H1 (cell line): ENCODE measurements at regions not wholly inside any gene's neighbourhood (a gene's known extent, or its start where the extent isn't known, plus 50 kb on each side); places are given as distances from the start of the nearest gene placed in this dataset.

Experiments
- CTCF ChIA-PET: fragments of 300-600 bp; sonication (Branson Sonifier 250); formaldehyde crosslinking; loops from one replicate; lab custom pipeline; 2021; ENCODE audit not compliant: partially characterized antibody; lab: Charles Lee
- POLR2A ChIA-PET: fragments of 300-600 bp; sonication (Branson Sonifier 250); formaldehyde crosslinking; loops from one replicate; lab custom pipeline; 2021; ENCODE audit warnings: inconsistent platforms; ENCODE audit not compliant: partially characterized antibody; lab: Charles Lee
- DNase-seq, 2 experiments: peaks; one replicate each; pipeline versions ENCODE4 v3.0.0 to v3.0.0-alpha.2; 2010 to 2022; ENCODE audit warnings: low spot score in 2 of 2, low read depth in 1 of 2, mixed read lengths in 1 of 2
- FAIRE-seq: peaks from 2 replicates; lab custom pipeline; 2011; peaks lifted over from hg19 to GRCh38; lab: Jason Lieb, UNC
- H2AFZ ChIP-seq: 2 replicates; pipeline ENCODE4 v1.8.1; 2012; ENCODE audit warnings: low read length, inconsistent platforms
- H2AK5ac ChIP-seq: 2 replicates; pipeline ENCODE4 v1.6.1; 2013; ENCODE audit warnings: low read depth, low read length
- H2BK120ac ChIP-seq: replicated peaks from 2 replicates; pipeline ENCODE3; 2013; ENCODE audit warnings: low read depth, low read length, inconsistent platforms
- H2BK12ac ChIP-seq: 2 replicates; pipeline ENCODE4 v1.6.1; 2013; ENCODE audit warnings: low read depth, low read length
- H2BK15ac ChIP-seq: 2 replicates; pipeline ENCODE4 v1.6.1; 2013; ENCODE audit warnings: low read length
- H2BK20ac ChIP-seq: 2 replicates; pipeline ENCODE4 v1.6.1; 2013; ENCODE audit warnings: low read length
- H2BK5ac ChIP-seq: 2 replicates; pipeline ENCODE4 v1.6.1; 2013; ENCODE audit warnings: low read depth, low read length
- H3K14ac ChIP-seq: 2 replicates; pipeline ENCODE4 v1.6.1; 2013; ENCODE audit warnings: inconsistent platforms; ENCODE audit not compliant: insufficient read length
- H3K18ac ChIP-seq: 2 replicates; pipeline ENCODE4 v1.6.1; 2013; ENCODE audit warnings: low read length; ENCODE audit errors: extremely low read depth
- H3K23ac ChIP-seq: 2 replicates; pipeline ENCODE4 v1.6.1; 2013; ENCODE audit warnings: inconsistent platforms; ENCODE audit not compliant: insufficient read length
- H3K23me2 ChIP-seq: 2 replicates; pipeline ENCODE4 v1.6.1; 2013; ENCODE audit warnings: low read depth, low read length
- H3K27ac ChIP-seq: 2 replicates; pipeline ENCODE4 v1.6.1; 2011; ENCODE audit warnings: low read depth, low read length, inconsistent platforms
- H3K27me3 ChIP-seq, 4 experiments: replicated peaks in 1 of 4; 1 replicate in 1 of 4; 2 replicates in 3 of 4; pipeline versions ENCODE4 v1.6.1 to v1.8.1; 2011 to 2013; ENCODE audit warnings: low read length in 3 of 4, mild to moderate bottlenecking in 3 of 4, inconsistent platforms in 2 of 4, mixed read lengths in 2 of 4, moderate library complexity in 1 of 4; ENCODE audit not compliant: control insufficient read depth in 3 of 4, insufficient read depth in 3 of 4; ENCODE audit errors: extremely low read depth in 1 of 4
- H3K36me3 ChIP-seq, 4 experiments: 2 replicates each; pipeline versions ENCODE4 v1.6.1 to v1.8.1; 2011 to 2013; ENCODE audit warnings: mild to moderate bottlenecking in 4 of 4, low read length in 3 of 4, moderate library complexity in 2 of 4, control low read depth in 1 of 4, inconsistent platforms in 1 of 4; ENCODE audit not compliant: insufficient read depth in 4 of 4, control insufficient read depth in 2 of 4
- H3K4ac ChIP-seq: replicated peaks from 2 replicates; pipeline ENCODE3; 2013; ENCODE audit warnings: low read length, low read depth, mixed read lengths, inconsistent platforms; ENCODE audit not compliant: insufficient read length
- H3K4me1 ChIP-seq, 4 experiments: replicated peaks in 1 of 4; 1 replicate in 1 of 4; 2 replicates in 3 of 4; pipeline versions ENCODE4 v1.6.1 to v1.8.1; 2011 to 2013; ENCODE audit warnings: low read length in 3 of 4, inconsistent platforms in 2 of 4, mixed read lengths in 1 of 4; ENCODE audit not compliant: insufficient read depth in 4 of 4, control insufficient read depth in 3 of 4
- H3K4me2 ChIP-seq, 2 experiments: 2 replicates each; pipeline versions ENCODE4 v1.6.1 to v1.8.1; 2011 to 2013; ENCODE audit warnings: low read depth in 2 of 2, low read length in 2 of 2, control low read depth in 1 of 2, inconsistent platforms in 1 of 2, mild to moderate bottlenecking in 1 of 2; ENCODE audit not compliant: insufficient read depth in 1 of 2
- H3K4me3 ChIP-seq, 4 experiments: fragments of 200-600, 300-600 bp in 1 of 4; sonication (generic), shearing (Covaris generic), sonication (Bioruptor Twin) in 1 of 4; 2 replicates each; pipeline versions ENCODE4 v1.5.1 to v1.8.1; 2011 to 2016; ENCODE audit warnings: low read length in 4 of 4, low read depth in 3 of 4, control low read depth in 2 of 4, inconsistent platforms in 2 of 4, mild to moderate bottlenecking in 2 of 4, mixed read lengths in 1 of 4, moderate library complexity in 1 of 4; ENCODE audit not compliant: insufficient read depth in 2 of 4; ENCODE audit errors: extremely low read depth in 1 of 4
- H3K56ac ChIP-seq: replicated peaks from 2 replicates; pipeline ENCODE3; 2013; ENCODE audit warnings: low read depth, mild to moderate bottlenecking, mixed read lengths, low read length, inconsistent platforms; ENCODE audit not compliant: insufficient read length
- H3K79me1 ChIP-seq: 2 replicates; pipeline ENCODE4 v1.6.1; 2013; ENCODE audit warnings: low read depth, low read length, control low read depth
- H3K79me2 ChIP-seq, 2 experiments: 2 replicates each; pipeline versions ENCODE4 v1.6.1 to v1.8.1; 2012 to 2013; ENCODE audit warnings: low read length in 2 of 2, mild to moderate bottlenecking in 2 of 2, inconsistent platforms in 1 of 2; ENCODE audit not compliant: insufficient read depth in 2 of 2, control insufficient read depth in 1 of 2
- H3K9ac ChIP-seq, 4 experiments: replicated peaks in 1 of 4; 1 replicate in 1 of 4; 2 replicates in 3 of 4; pipeline versions ENCODE4 v1.6.1 to v1.8.1; 2011 to 2013; ENCODE audit warnings: low read depth in 3 of 4, low read length in 3 of 4, control low read depth in 2 of 4, mild to moderate bottlenecking in 2 of 4, moderate library complexity in 2 of 4, inconsistent platforms in 1 of 4; ENCODE audit errors: extremely low read depth in 1 of 4
- H3K9me3 ChIP-seq, 2 experiments: 2 replicates each; pipeline versions ENCODE4 v1.6.1 to v1.8.1; 2012 to 2013; ENCODE audit warnings: mild to moderate bottlenecking in 2 of 2, moderate library complexity in 2 of 2, control low read depth in 1 of 2, inconsistent platforms in 1 of 2, low read depth in 1 of 2, low read length in 1 of 2, mixed read lengths in 1 of 2; ENCODE audit not compliant: insufficient read depth in 2 of 2
- H4K20me1 ChIP-seq, 2 experiments: replicated peaks in 1 of 2; 2 replicates each; pipeline versions ENCODE3 to v1.8.1; 2011 to 2013; ENCODE audit warnings: inconsistent platforms in 2 of 2, low read length in 2 of 2, mild to moderate bottlenecking in 1 of 2; ENCODE audit not compliant: insufficient read depth in 2 of 2, control insufficient read depth in 1 of 2
- H4K5ac ChIP-seq: 2 replicates; pipeline ENCODE4 v1.6.1; 2013; ENCODE audit warnings: low read length, low read depth, mixed read lengths, inconsistent platforms; ENCODE audit not compliant: insufficient read length
- H4K8ac ChIP-seq: 2 replicates; pipeline ENCODE4 v1.8.0; 2013; ENCODE audit warnings: mild to moderate bottlenecking, moderate library complexity, low read length, inconsistent platforms; ENCODE audit not compliant: insufficient read depth; ENCODE audit errors: extremely low read depth
- H4K91ac ChIP-seq: replicated peaks from 2 replicates; pipeline ENCODE3; 2013; ENCODE audit warnings: low read length, mixed read lengths, inconsistent platforms; ENCODE audit not compliant: insufficient read length
- BACH1 ChIP-seq: IDR thresholded peaks from 2 replicates; pipeline ENCODE4 v1.6.1; 2012; ENCODE audit warnings: low read length, improper control_type of control experiment
- CEBPB ChIP-seq: IDR thresholded peaks from 2 replicates; pipeline ENCODE4 v1.6.1; 2012; ENCODE audit warnings: low read depth, low read length
- E2F6 ChIP-seq: IDR thresholded peaks from 2 replicates; pipeline ENCODE4 v1.6.1; 2012; ENCODE audit warnings: inconsistent platforms
- EP300 ChIP-seq, 2 experiments: IDR thresholded peaks; 1 replicate in 1 of 2; 2 replicates in 1 of 2; pipeline ENCODE4 v1.6.1; 2011 to 2012; ENCODE audit warnings: low read depth in 2 of 2, low read length in 2 of 2, mild to moderate bottlenecking in 2 of 2, borderline replicate concordance in 1 of 2, inconsistent platforms in 1 of 2, moderate library complexity in 1 of 2
- FOSL1 ChIP-seq: IDR thresholded peaks from 2 replicates; pipeline ENCODE4 v1.6.1; 2011; ENCODE audit warnings: mild to moderate bottlenecking, low read depth, low read length, moderate library complexity; ENCODE audit not compliant: insufficient read depth
- HDAC2 ChIP-seq, 2 experiments: fragments of 300-600 bp in 1 of 2; sonication (generic) in 1 of 2; IDR thresholded peaks; 2 replicates each; pipeline ENCODE4 v1.6.1; 2011 to 2012; ENCODE audit warnings: low read depth in 2 of 2, low read length in 2 of 2, mild to moderate bottlenecking in 2 of 2, moderate library complexity in 2 of 2, borderline replicate concordance in 1 of 2, inconsistent platforms in 1 of 2
- KDM5A ChIP-seq: fragments of 200-600 bp; IDR thresholded peaks from 2 replicates; pipeline ENCODE4 v1.7.1; 2012; ENCODE audit warnings: mild to moderate bottlenecking, low read length, inconsistent platforms, mixed read lengths
- SAP30 ChIP-seq: fragments of 300-600 bp; sonication (generic); IDR thresholded peaks from 2 replicates; pipeline ENCODE4 v1.7.1; 2012; ENCODE audit warnings: low read length, moderate library complexity, mild to moderate bottlenecking, inconsistent platforms; ENCODE audit not compliant: insufficient read depth, insufficient replicate concordance
- SIN3A ChIP-seq, 2 experiments: IDR thresholded peaks in 1 of 2; conservative IDR thresholded peaks in 1 of 2; 2 replicates each; pipeline ENCODE4 v1.6.1; 2011 to 2012; ENCODE audit warnings: low read length in 2 of 2, improper control_type of control experiment in 1 of 2, low read depth in 1 of 2, mild to moderate bottlenecking in 1 of 2
- SP1 ChIP-seq: IDR thresholded peaks from 2 replicates; pipeline ENCODE4 v1.6.1; 2011; ENCODE audit warnings: low read depth, low read length
- TBP ChIP-seq: IDR thresholded peaks from 2 replicates; pipeline ENCODE4 v1.6.1; 2011; ENCODE audit warnings: low read depth, low read length, improper control_type of control experiment
- TCF12 ChIP-seq: IDR thresholded peaks from 2 replicates; pipeline ENCODE4 v1.6.1; 2011; ENCODE audit warnings: low read depth, mild to moderate bottlenecking, low read length
- ZNF274 ChIP-seq: IDR thresholded peaks from 2 replicates; pipeline ENCODE4 v1.7.0; 2012; ENCODE audit warnings: low read length, borderline replicate concordance; ENCODE audit errors: extremely low read depth
- WGBS, 2 experiments: shearing (Covaris generic) in 1 of 2; methylation state at CpG; one replicate each; pipeline versions ENCODE4 v1.1.6 to v1.1.7; 2013 to 2015; ENCODE audit warnings: low lambda C conversion rate in 2 of 2, mixed read lengths in 2 of 2, inconsistent platforms in 1 of 2, low coverage in 1 of 2, missing lambda C conversion rate in 1 of 2; ENCODE audit not compliant: insufficient replicate concordance in 2 of 2, insufficient coverage in 1 of 2, insufficient read length in 1 of 2; ENCODE audit errors: extremely low coverage in 1 of 2, missing lambda C conversion rate in 1 of 2; 5-methylcytosine and 5-hydroxymethylcytosine counted together

GRCh38 chrX:39903343-39903742 is 194.4 kb downstream of the BCOR start:
- no peak overlapping the region for H3K4me2 ChIP-seq
- no peak overlapping the region for H4K91ac ChIP-seq

More at GRCh38 chrX:39903343-39903742, 194.4 kb downstream of the BCOR start:
- 87 to 100% methylated on average over 1 to 3 of the region's 3 CpGs for WGBS, 2 experiments
- H2BK12ac ChIP-seq: no peak overlapping the region
- H2BK20ac ChIP-seq: no peak overlapping the region
- FAIRE-seq (no peak), DNase-seq (no peak)
- ChIA-PET POLR2A (no interaction called here), CTCF (interaction anchor here (2.0 kb wide), 1 partner anchor 89 kb away, joined by 5 read pairs; no protein-coding TSS in a partner anchor)
- no peak overlapping the region for H3K23ac ChIP-seq
- H4K5ac ChIP-seq: no peak overlapping the region
- H4K8ac ChIP-seq: no peak overlapping the region
- no peaks in the 10 kb centered on the region for H3K23me2 ChIP-seq
- H3K27ac ChIP-seq: no peak overlapping the region
- H3K9me3 ChIP-seq: no peaks in the 10 kb centered on the region
- no peaks in the 10 kb centered on the region for H3K79me2 ChIP-seq
- H2AK5ac ChIP-seq: no peak overlapping the region
- no peak overlapping the region for H3K4ac ChIP-seq
- H2BK120ac ChIP-seq: no peak overlapping the region
- no peak overlapping the region for H2AFZ ChIP-seq
- no peak overlapping the region for H3K18ac ChIP-seq
- no peaks in the 10 kb centered on the region for H4K20me1 ChIP-seq
- H2BK5ac ChIP-seq: no peak overlapping the region
- TF ChIP-seq CEBPB: no peak
- TF ChIP-seq EP300 (IDR thresholded peaks at IDR 0.05; ENCODE audit: borderline replicate concordance in 1 of 2, low read depth in 2 of 2, low read length in 2 of 2): no peak
- no peak for TF ChIP-seq TBP
- no peak for TF ChIP-seq ZNF274
- TF ChIP-seq E2F6: no peak
- no peak for TF ChIP-seq FOSL1
- no peak for TF ChIP-seq BACH1
- no peak for TF ChIP-seq TCF12
- TF ChIP-seq SP1: no peak
- TF ChIP-seq SAP30: no peak
- TF ChIP-seq SIN3A (conservative IDR thresholded peaks at IDR 0.05 in 1 of 2, IDR thresholded peaks at IDR 0.05 in 1 of 2; ENCODE audit: low read depth in 1 of 2, low read length in 2 of 2): no peak
- no peak for TF ChIP-seq HDAC2 (IDR thresholded peaks at IDR 0.05; ENCODE audit: borderline replicate concordance in 1 of 2, low read depth in 2 of 2, low read length in 2 of 2)
- TF ChIP-seq KDM5A: no peak
- no peaks in the 10 kb centered on the region for H3K27me3 ChIP-seq
- H3K79me1 ChIP-seq: no peaks in the 10 kb centered on the region
- no peak overlapping the region for H3K4me3 ChIP-seq
- H3K14ac ChIP-seq: no peak overlapping the region
- H3K56ac ChIP-seq: no peak overlapping the region
- H2BK15ac ChIP-seq: no peak overlapping the region
- no peak overlapping the region for H3K9ac ChIP-seq
- H3K4me1 ChIP-seq: peaks cover 0 to 15% (median 4%) of the 10 kb centered on the region in 4 experiments; a peak in 5 of 7 replicates
- no peaks in the 10 kb centered on the region for H3K36me3 ChIP-seq
